ENCODE measurements at regions not wholly inside any gene's neighbourhood (a gene's known extent, or its start where the extent isn't known, plus 50 kb on each side); places are given as distances from the start of the nearest gene placed in this dataset.

- no peak for TF ChIP-seq ZNF274 (IDR thresholded peaks at IDR 0.05; ENCODE audit: borderline replicate concordance, low read depth, low read length)
- TF ChIP-seq NR2C2 (CRISPR knock-in tag; IDR thresholded peaks at IDR 0.05), result no peak
- TF ChIP-seq NR2C2 (tag; IDR thresholded peaks at IDR 0.05), result no peak
- no peak for TF ChIP-seq MAX (CRISPR knock-in tag; IDR thresholded peaks at IDR 0.05)
- no peak for TF ChIP-seq ZNF695 (CRISPR knock-in tag; IDR thresholded peaks at IDR 0.05)
- no peak for TF ChIP-seq ATF3 (IDR thresholded peaks at IDR 0.05)
- no peak for TF ChIP-seq ATF3 (CRISPR knock-in tag; conservative IDR thresholded peaks at IDR 0.05)
- peak in 1 of 3 experiments; percentile 24; a peak in 2 of 6 replicates for TF ChIP-seq CTCF (IDR thresholded peaks at IDR 0.05 in 2 of 3, conservative IDR thresholded peaks at IDR 0.05 in 1 of 3; ENCODE audit: insufficient read depth in 2 of 3, low read depth in 1 of 3, low read length in 3 of 3)
- TF ChIP-seq ZBTB49 (CRISPR knock-in tag; IDR thresholded peaks at IDR 0.05; ENCODE audit: borderline replicate concordance), result no peak
- TF ChIP-seq CREB1 (IDR thresholded peaks at IDR 0.05), result no peak
- no peak for TF ChIP-seq CREB1 (CRISPR knock-in tag; IDR thresholded peaks at IDR 0.05)
- no peak for TF ChIP-seq THAP7 (CRISPR knock-in tag; IDR thresholded peaks at IDR 0.05)
- TF ChIP-seq GTF2F1 (IDR thresholded peaks at IDR 0.05; ENCODE audit: low read depth, low read length), result no peak
- no peak for TF ChIP-seq E2F6 (IDR thresholded peaks at IDR 0.05; ENCODE audit: borderline replicate concordance in 1 of 2, extremely low read depth in 1 of 2, insufficient read depth in 1 of 2, insufficient read length in 1 of 2, low read depth in 1 of 2, low read length in 1 of 2, poor library complexity in 1 of 2, severe bottlenecking in 1 of 2)
Measured at GRCh38 chr1:194870860-194871259, 1684.4 kb upstream of the B3GALT2 start.

All from K562 (cell line).